Stimulated activated CD4-positive, alpha-beta T cell treated with anti-CD3 and anti-CD28 coated beads, Interleukin-12 subunit alpha, Interleukin-12 subunit beta, amount 100 ng/mL, for 4 hours (primary cell): ENCODE measurements at regions not wholly inside any gene's neighbourhood (a gene's known extent, or its start where the extent isn't known, plus 50 kb on each side); places are given as distances from the start of the nearest gene placed in this dataset.
"Not testable (repeated sequence)": the region's sequence is repeated elsewhere in the genome, so short reads cannot be mapped to it uniquely, and the experiment has no call there.

Experiments used
- DNase-seq: peaks from one replicate; pipeline ENCODE4 v3.0.0-alpha.2; 2020

DNA sequence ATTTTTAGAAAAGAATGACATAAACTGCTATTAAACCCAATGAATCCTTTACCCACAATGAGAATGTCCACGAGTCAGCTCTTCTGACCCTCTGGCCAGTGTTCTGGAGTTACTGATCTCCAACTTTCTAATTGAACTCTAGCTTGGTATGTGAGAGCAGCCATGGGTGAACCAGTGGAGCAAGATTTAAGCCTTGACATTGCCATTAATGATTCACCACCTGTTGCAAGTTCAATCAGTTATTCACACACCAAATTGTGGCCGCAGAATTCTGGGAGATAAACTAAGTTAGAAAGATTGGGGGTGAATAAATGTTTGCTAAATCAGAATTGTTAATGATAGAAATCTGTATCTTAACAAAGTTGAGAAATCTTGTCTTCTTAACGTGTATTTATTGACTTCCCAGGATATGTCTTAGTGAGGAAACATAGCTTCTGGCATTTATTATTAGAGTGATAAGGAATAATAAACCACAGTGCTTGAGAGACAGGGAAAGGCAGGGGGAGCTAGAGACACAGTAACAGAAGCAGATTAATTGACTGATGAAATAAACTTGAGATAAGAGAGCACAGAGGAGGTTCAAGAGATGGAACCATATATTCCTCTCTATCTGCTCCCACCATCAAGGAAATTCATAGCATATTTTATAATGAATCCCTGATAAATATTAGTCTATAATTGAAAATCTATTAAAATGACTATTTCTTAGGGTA, 96.0 kb upstream of the AGAP9 start:
- not testable (repeated sequence) for DNase-seq

DNA sequence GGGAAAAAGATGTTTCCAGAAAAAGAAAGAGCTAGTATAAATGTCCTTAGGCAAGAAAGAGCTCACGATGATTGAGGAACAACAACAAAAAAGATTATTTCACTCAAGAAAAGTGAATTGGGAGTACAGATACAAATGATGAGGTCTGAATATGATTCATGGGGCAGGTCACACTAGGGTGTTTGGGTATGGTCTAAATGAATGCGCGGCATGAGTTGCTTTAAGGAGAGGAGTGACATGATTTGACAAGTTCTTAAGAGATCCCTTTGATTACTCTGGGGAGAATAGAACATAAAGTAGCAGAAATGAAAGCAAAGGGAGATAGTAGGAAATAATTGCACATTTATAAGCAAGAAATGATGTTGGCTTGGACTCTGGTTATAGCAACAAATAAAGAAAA, 85.9 kb upstream of the AGAP9 start:
- DNase-seq, result not testable (repeated sequence)

DNA sequence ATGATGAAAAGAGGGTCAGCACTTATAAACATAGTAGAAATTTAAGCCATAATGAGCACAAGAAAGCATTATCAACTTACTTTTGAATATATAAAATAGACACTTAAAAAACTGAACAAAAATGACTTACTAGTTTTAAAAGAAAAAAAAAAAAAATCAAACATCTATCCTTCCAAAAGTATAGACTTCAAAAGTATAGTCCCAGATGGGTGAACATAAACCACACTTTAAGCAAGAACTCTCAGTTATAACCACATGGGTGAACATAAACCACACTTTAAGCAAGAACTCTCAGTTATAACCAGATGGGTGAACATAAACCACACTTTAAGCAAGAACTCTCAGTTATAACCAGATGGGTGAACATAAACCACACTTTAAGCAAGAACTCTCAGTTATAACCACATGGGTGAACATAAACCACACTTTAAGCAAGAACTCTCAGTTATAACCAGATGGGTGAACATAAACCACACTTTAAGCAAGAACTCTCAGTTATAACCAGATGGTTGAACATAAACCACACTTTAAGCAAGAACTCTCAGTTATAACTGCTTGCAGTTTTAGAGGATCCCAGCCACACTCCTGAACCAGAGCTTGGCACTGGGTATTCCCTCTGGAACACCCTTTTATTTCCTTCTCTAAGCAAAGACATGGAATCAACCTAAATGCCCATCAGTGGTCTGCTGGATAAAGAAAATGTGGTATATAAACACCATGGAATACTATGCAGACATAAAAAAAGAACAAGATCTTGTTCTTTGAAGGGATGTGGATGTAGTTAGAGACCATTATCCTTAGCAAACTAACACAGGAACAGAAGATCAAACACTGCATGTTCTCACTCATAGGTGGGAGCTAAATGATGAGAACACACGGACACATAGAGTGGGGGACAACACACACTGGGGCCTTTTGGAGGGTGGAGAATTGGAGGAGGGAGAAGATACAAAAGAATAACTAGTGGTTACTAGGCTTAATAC, 82.6 kb upstream of the AGAP9 start:
- DNase-seq, result not testable (repeated sequence)

DNA sequence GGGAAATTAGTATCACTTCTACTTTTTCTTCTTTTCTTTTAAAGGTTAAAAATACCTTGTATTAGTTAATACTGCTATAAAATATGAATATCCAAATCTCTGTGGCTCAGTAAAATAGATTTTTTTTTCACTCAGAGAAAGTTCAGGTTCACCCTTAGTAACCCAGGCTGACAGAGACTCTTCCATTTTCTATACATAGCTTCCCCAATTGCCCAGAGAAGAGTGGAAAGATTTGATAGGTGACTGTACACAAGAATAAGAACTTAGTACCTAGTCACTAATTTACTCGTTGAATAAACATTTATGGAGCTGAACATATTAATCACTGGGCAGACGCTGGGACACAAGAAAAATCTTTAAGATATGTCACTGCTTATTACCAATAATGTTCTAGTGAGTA, 77.2 kb upstream of the AGAP9 start:
- DNase-seq, result not testable (repeated sequence)

DNA sequence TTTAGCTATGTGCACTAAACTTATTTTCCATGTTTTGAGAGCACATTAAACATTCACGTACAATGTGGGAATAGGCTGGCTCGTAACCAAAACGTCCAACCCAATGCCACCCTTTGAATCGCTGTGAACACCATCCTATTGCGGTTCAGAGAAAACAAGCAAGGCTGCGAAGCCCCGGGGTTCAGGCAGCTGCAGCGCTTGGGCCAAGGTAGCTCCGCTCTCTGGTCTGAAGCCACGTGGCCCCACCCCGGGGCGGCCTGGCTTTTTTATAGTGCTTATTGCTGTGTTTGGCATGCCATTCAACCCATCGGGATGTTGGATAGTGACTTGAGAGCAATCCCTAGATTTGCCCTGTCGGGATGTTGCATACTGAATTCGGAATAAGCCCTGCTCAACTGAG, 76.7 kb upstream of the AGAP9 start:
- DNase-seq, result not testable (repeated sequence)

DNA sequence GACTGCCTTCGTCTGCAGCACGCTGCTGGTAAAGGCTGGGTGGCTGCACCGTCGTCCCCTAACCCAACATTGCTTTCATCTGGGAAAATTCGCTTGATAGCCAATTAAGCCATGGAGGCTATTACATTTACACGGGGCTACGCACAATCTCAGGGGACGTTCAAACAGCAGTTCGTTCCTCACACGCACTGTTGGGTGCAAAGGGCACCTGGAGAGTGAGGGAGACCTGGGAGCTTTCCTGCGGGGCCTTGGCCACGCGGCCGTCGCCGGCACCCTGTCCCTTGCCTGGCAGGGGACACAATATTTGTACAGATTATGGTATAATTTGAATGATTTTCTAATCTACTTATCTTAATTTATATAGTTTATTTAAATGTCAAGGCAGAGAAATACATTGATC, 76.2 kb upstream of the AGAP9 start:
- DNase-seq, result not testable (repeated sequence)

DNA sequence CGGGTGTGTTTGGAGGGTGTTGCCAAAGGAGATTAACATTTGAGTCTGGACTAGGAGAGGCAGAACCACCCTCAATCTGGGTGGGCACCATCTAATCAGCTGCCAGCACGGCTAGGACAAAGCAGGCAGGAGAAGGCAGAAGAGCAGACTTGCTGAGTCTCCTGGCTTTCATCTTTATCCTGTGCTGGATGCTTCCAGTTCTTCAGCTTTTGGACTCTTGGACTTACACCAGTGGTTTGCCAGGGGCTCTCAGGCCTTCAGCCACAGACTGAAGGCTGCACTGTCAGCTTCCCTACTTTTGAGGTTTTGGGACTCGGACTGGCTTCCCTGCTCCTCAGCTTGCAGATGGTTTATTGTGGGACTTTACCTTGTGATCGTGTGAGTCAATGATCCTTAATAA, 70.4 kb upstream of the AGAP9 start:
- DNase-seq, result not testable (repeated sequence)

DNA sequence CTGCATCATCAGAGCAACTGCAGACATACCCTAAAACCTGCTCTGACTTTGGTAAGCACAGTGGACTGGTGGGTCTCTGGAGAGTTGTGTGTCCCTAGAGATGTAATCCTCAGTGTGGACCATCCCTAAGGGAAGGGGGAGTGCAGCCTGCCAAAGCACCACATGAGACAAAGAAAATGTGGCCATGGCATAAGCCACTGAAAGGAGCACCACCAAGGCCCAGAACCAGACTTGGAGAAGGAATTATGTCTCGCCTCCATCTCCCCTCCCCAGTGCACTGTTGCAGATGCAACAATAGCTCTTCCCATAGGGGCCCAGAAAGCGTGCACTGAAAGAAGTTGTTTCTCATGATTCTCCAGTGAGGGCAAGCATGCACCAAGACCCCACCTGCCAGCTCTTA, 69.7 kb upstream of the AGAP9 start:
- not testable (repeated sequence) for DNase-seq

DNA sequence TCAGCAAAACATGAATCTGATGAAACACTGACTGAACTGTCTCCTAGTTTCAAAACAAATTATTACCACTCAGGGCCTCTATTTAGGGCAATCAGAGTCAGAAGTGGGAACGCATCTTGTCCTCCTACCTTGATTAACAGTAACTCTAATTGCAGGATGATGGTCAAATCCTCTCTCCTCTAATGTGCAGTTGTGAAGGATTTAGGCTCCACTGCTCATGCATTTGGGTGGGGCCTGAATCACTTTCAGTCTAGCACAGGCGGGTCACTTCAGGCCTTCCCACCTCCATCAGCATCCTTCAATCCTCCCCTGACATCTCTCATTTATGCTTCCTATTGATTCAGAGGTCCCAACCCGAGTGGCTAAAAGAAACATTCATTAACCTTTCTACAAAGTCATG, 67.5 kb upstream of the AGAP9 start:
- DNase-seq, result not testable (repeated sequence)

DNA sequence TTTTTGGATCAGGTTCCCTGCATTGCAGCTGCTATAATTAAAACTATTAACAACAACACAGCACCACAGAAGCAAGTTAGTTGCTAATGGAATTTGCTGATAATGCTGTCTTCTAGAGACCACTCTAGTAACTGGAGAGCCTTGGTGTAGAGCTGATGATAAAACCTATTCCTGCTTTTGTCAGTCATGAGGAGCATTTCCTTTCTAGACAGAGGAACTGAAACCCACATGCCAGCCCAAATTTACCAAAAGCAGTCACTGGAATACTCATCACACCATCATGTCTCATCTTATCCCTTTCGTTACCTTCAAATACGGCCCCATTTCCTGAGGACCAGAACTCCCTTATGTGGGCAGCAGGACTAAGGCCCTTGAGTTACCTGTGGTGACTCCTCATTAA, 67.1 kb upstream of the AGAP9 start:
- not testable (repeated sequence) for DNase-seq

DNA sequence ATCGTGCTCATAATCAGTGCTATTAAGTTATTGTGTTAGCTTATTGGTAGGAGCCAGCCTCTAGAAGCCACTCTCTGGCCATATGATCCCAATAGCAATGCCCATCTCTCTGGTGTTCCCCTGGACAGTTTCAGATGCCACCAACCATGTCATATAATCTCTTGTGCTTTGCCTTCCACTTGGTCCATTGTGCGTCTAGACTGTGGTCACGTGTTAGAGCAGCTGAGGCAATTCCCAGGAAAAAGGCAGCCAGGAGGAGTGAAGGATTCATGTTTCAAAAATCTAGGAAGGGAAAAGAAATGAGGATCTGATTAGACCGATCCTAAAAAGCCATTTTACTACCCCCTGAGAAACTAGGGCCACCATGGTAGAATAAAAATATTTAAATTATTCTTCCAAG, 58.6 kb upstream of the AGAP9 start:
- not testable (repeated sequence) for DNase-seq

DNA sequence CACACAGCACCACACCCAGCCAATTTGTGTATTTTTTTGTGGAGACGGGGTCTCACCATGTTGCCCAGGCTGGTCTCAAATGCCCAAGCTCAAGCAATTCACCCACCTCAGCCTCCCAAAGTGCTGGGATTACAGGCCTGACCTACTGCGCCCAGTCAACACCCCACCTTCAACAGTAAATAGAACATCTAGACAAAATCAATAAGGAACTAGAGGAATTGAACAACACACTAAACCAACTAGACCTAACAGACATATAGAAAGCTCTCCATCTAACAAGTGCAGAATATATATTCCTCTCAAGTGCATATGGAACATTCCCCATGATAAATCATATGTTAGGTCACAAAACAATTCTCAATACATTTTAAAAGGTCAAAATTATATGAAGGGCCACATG, 56.6 kb upstream of the AGAP9 start:
- not testable (repeated sequence) for DNase-seq

DNA sequence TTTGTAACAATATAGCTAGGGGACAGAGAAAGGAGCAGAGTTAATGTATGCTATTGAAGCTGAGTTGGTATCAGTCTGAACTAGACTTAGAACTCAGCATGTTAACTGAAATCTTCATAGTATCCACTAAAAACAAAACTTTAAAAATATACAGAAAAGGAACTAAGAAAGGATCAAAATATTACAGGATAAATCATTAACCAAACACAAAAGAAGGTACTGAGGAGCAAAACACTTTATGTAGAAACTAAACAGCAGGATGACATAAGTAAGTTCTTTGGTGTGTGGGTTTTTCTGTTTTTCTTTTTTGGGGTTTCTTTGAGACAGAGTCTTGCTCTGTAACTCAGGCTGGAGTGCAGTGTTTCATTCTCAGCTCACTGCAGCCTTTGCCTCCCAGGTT, 55.1 kb upstream of the AGAP9 start:
- DNase-seq, result not testable (repeated sequence)
